GM12873 (cell line): ENCODE measurements at regions not wholly inside any gene's neighbourhood (a gene's known extent, or its start where the extent isn't known, plus 50 kb on each side); places are given as distances from the start of the nearest gene placed in this dataset.

ENCODE experiments used
- TF ChIP-seq, protein P1 (sequence below): IDR thresholded peaks from 2 replicates; pipeline ENCODE4 v1.5.1; 2012; ENCODE audit warnings: low read depth, mild to moderate bottlenecking, moderate library complexity, low read length, control low read depth; ENCODE audit not compliant: insufficient read depth; ENCODE audit errors: missing control alignments

- TF ChIP-seq, protein P1, sequence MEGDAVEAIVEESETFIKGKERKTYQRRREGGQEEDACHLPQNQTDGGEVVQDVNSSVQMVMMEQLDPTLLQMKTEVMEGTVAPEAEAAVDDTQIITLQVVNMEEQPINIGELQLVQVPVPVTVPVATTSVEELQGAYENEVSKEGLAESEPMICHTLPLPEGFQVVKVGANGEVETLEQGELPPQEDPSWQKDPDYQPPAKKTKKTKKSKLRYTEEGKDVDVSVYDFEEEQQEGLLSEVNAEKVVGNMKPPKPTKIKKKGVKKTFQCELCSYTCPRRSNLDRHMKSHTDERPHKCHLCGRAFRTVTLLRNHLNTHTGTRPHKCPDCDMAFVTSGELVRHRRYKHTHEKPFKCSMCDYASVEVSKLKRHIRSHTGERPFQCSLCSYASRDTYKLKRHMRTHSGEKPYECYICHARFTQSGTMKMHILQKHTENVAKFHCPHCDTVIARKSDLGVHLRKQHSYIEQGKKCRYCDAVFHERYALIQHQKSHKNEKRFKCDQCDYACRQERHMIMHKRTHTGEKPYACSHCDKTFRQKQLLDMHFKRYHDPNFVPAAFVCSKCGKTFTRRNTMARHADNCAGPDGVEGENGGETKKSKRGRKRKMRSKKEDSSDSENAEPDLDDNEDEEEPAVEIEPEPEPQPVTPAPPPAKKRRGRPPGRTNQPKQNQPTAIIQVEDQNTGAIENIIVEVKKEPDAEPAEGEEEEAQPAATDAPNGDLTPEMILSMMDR: no peak
These were observed 75.8 kb upstream of the NHS start for GRCh38 chrX:17299206-17299605.

- TF ChIP-seq, protein P1: no peak
These were observed 51.6 kb upstream of the NHS start for GRCh38 chrX:17323397-17323796.
